Activated CD4-positive, alpha-beta T cell treated with anti-CD3 and anti-CD28 coated beads, Interleukin-2, amount 50 U/mL, for 4 hours (primary cell): ENCODE measurements at regions not wholly inside any gene's neighbourhood (a gene's known extent, or its start where the extent isn't known, plus 50 kb on each side); places are given as distances from the start of the nearest gene placed in this dataset.
"Not testable (repeated sequence)": the region's sequence is repeated elsewhere in the genome, so short reads cannot be mapped to it uniquely, and the experiment has no call there.

Experiments
- DNase-seq, 2 experiments: peaks; one replicate each; pipeline ENCODE4 v3.0.0-alpha.2; 2020

GRCh38 chr5:118466418-118466817, 521.9 kb downstream of the DTWD2 start:
- no peak for DNase-seq

GRCh38 chr5:118462276-118462675, 526.1 kb downstream of the DTWD2 start:
- DNase-seq = not testable (repeated sequence)

- DNase-seq = no peak
Measured at GRCh38 chr5:118461436-118461835, 526.9 kb downstream of the DTWD2 start.

- no peak for DNase-seq
Measured at GRCh38 chr5:118459490-118459889, 528.9 kb downstream of the DTWD2 start.

GRCh38 chr5:118456085-118456484, 532.3 kb downstream of the DTWD2 start:
- no peak for DNase-seq

- DNase-seq = no peak
Measured at GRCh38 chr5:118451697-118452247, 536.6 kb downstream of the DTWD2 start.

- DNase-seq = no peak
Measured at GRCh38 chr5:118450554-118451332, 537.6 kb downstream of the DTWD2 start.

GRCh38 chr5:118447350-118447749, 541.0 kb downstream of the DTWD2 start:
- no peak for DNase-seq

GRCh38 chr5:118441956-118442355, 546.4 kb downstream of the DTWD2 start:
- DNase-seq = no peak

- no peak for DNase-seq
Measured at GRCh38 chr5:118441034-118441433, 547.3 kb downstream of the DTWD2 start.

GRCh38 chr5:118440496-118440895, 547.9 kb downstream of the DTWD2 start:
- no peak for DNase-seq

GRCh38 chr5:118439831-118440230, 548.5 kb downstream of the DTWD2 start:
- DNase-seq = no peak

- DNase-seq = no peak
Measured at GRCh38 chr5:118435131-118435530, 553.2 kb downstream of the DTWD2 start.

GRCh38 chr5:118434522-118434921, 553.8 kb downstream of the DTWD2 start:
- no peak for DNase-seq

- no peak for DNase-seq
Measured at GRCh38 chr5:118430076-118430475, 558.3 kb downstream of the DTWD2 start.

GRCh38 chr5:118407958-118408357, 580.4 kb downstream of the DTWD2 start:
- DNase-seq = no peak

- no peak for DNase-seq
Measured at GRCh38 chr5:118405650-118406061, 582.7 kb downstream of the DTWD2 start.

GRCh38 chr5:118397236-118397635, 591.1 kb downstream of the DTWD2 start:
- DNase-seq = no peak

- DNase-seq = no peak
Measured at GRCh38 chr5:118392491-118392890, 595.9 kb downstream of the DTWD2 start.

- DNase-seq = not testable (repeated sequence)
Measured at GRCh38 chr5:118382931-118383330, 605.4 kb downstream of the DTWD2 start.

GRCh38 chr5:118379470-118379869, 608.9 kb downstream of the DTWD2 start:
- DNase-seq = no peak

GRCh38 chr5:118378959-118379358, 609.4 kb downstream of the DTWD2 start:
- DNase-seq = no peak

- DNase-seq = no peak
Measured at GRCh38 chr5:118377420-118377819, 610.9 kb downstream of the DTWD2 start.

GRCh38 chr5:118371973-118372831, 616.1 kb downstream of the DTWD2 start:
- DNase-seq = no peak
